ENCODE measurements at regions not wholly inside any gene's neighbourhood (a gene's known extent, or its start where the extent isn't known, plus 50 kb on each side); places are given as distances from the start of the nearest gene placed in this dataset.

- TF ChIP-seq ZNF37A (tag by site-specific recombination; IDR thresholded peaks at IDR 0.05) (no peak), HOXA7 (CRISPR knock-in tag; IDR thresholded peaks at IDR 0.05; ENCODE audit: borderline replicate concordance) (no peak)
Measured at GRCh38 chr5:120402606-120403005, 61.5 kb upstream of the PRR16 start (continued).

DNA sequence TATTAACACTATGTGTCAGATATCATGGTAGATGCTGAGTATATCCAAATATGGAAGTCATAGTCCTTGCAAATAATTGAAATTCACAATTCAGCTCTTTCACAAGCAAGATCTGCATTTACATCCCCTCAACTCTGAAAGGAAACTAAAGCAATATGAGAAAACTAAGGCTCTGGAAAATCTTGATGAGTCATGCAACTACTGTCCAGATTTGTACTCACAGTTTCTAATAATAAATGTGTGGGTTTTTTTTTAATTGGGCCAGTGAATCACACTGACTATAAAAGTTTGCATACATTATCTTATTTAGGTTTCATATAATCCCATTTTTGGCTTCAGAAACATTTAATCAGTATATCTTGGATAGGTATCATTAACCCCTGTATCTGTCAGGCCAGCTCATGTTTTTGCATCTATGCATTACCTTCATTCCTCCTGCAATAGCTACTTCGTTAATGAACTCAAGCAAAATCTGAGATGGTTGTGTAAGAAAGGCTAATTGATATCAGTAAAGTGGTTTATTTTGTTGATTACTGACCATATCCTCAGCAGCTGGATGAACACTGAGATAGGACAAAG lies 58.7 kb upstream of the PRR16 start:
- TF ChIP-seq IKZF3 (tag by site-specific recombination; IDR thresholded peaks at IDR 0.05) (no peak), ZNF2 (tag by site-specific recombination; IDR thresholded peaks at IDR 0.05) (no peak), ZNF174 (tag by site-specific recombination; IDR thresholded peaks at IDR 0.05) (no peak), YY1 (tag by site-specific recombination; IDR thresholded peaks at IDR 0.05) (no peak), ZNF837 (tag by site-specific recombination; IDR thresholded peaks at IDR 0.05) (no peak), ZFP69B (tag by site-specific recombination; IDR thresholded peaks at IDR 0.05) (no peak), ZNF768 (tag by site-specific recombination; IDR thresholded peaks at IDR 0.05) (no peak), ZNF530 (tag by site-specific recombination; IDR thresholded peaks at IDR 0.05; ENCODE audit: low read depth) (no peak)
- TF ChIP-seq, protein P1, sequence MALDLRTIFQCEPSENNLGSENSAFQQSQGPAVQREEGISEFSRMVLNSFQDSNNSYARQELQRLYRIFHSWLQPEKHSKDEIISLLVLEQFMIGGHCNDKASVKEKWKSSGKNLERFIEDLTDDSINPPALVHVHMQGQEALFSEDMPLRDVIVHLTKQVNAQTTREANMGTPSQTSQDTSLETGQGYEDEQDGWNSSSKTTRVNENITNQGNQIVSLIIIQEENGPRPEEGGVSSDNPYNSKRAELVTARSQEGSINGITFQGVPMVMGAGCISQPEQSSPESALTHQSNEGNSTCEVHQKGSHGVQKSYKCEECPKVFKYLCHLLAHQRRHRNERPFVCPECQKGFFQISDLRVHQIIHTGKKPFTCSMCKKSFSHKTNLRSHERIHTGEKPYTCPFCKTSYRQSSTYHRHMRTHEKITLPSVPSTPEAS (tag by site-specific recombination; IDR thresholded peaks at IDR 0.05), result no peak
- Histone ChIP-seq H3K9me3 (ENCODE audit: control insufficient read depth, insufficient read depth, low read depth, low read length) (no peaks in the 10 kb centered on the region), H3K27ac (ENCODE audit: extremely low read depth, low read depth, low read length) (no peak overlapping the region), H3K36me3 (ENCODE audit: control insufficient read depth in 2 of 2, insufficient read depth in 1 of 2, low read length in 2 of 2) (no peaks in the 10 kb centered on the region), H3K4me3 (ENCODE audit: low read depth, low read length) (no peak overlapping the region), H3K4me1 (ENCODE audit: control insufficient read depth, insufficient read depth, low read length) (no peaks in the 10 kb centered on the region)
- POLR2A ChIA-PET, result no interaction called here
- CTCF ChIA-PET, result interaction anchor here (0.6 to 0.8 kb wide), 2 partner anchors 10 to 135 kb away, joined by 3 read pairs; no protein-coding TSS in a partner anchor

- Histone ChIP-seq H3K36me3 (ENCODE audit: control insufficient read depth in 2 of 2, insufficient read depth in 1 of 2, low read length in 2 of 2) (no peaks in the 10 kb centered on the region), H3K4me1 (ENCODE audit: control insufficient read depth, insufficient read depth, low read length) (no peaks in the 10 kb centered on the region), H3K4me3 (ENCODE audit: low read depth, low read length) (no peak overlapping the region), H3K9me3 (ENCODE audit: control insufficient read depth, insufficient read depth, low read depth, low read length) (no peaks in the 10 kb centered on the region), H3K27ac (ENCODE audit: extremely low read depth, low read depth, low read length) (no peak overlapping the region)
- no peak for TF ChIP-seq ZIC2 (tag by site-specific recombination; IDR thresholded peaks at IDR 0.05)
- TF ChIP-seq SCRT1 (tag by site-specific recombination; IDR thresholded peaks at IDR 0.05; ENCODE audit: borderline replicate concordance), result no peak
- no peak for TF ChIP-seq ZNF664 (tag by site-specific recombination; IDR thresholded peaks at IDR 0.05)
- no peak for TF ChIP-seq ZNF155 (tag by site-specific recombination; IDR thresholded peaks at IDR 0.05)
- TF ChIP-seq ZNF514 (tag by site-specific recombination; IDR thresholded peaks at IDR 0.05), result no peak
- TF ChIP-seq ZNF132 (tag by site-specific recombination; IDR thresholded peaks at IDR 0.05; ENCODE audit: borderline replicate concordance), result no peak
- TF ChIP-seq ZBTB21 (tag by site-specific recombination; IDR thresholded peaks at IDR 0.05), result no peak
- no peak for TF ChIP-seq GLIS1 (tag by site-specific recombination; IDR thresholded peaks at IDR 0.05)
- no peak for TF ChIP-seq BCL11A (tag by site-specific recombination; IDR thresholded peaks at IDR 0.05; ENCODE audit: low read depth)
- ChIA-PET CTCF (interaction anchor here (0.6 to 0.8 kb wide), 2 partner anchors 9 to 136 kb away, joined by 3 read pairs; no protein-coding TSS in a partner anchor), POLR2A (no interaction called here)
Measured at GRCh38 chr5:120405923-120406322, 58.2 kb upstream of the PRR16 start.

GRCh38 chr5:120413686-120414085 lies 50.4 kb upstream of the PRR16 start:
- H3K9me3 ChIP-seq (ENCODE audit: control insufficient read depth, insufficient read depth, low read depth, low read length), result no peaks in the 10 kb centered on the region
- H3K27ac ChIP-seq (ENCODE audit: extremely low read depth, low read depth, low read length), result no peak overlapping the region
- POLR2A ChIA-PET, result no interaction called here
- no peaks in the 10 kb centered on the region for H3K4me1 ChIP-seq (ENCODE audit: control insufficient read depth, insufficient read depth, low read length)
- no peaks in the 10 kb centered on the region for H3K36me3 ChIP-seq (ENCODE audit: control insufficient read depth in 2 of 2, insufficient read depth in 1 of 2, low read length in 2 of 2)
- CTCF ChIA-PET, result no interaction called here
- no peak overlapping the region for H3K4me3 ChIP-seq (ENCODE audit: low read depth, low read length)
- TF ChIP-seq ZNF404 (tag by site-specific recombination; IDR thresholded peaks at IDR 0.05), result no peak
- TF ChIP-seq ZNF155 (tag by site-specific recombination; IDR thresholded peaks at IDR 0.05), result no peak
- TF ChIP-seq ZNF37A (tag by site-specific recombination; IDR thresholded peaks at IDR 0.05), result no peak
- TF ChIP-seq ZFP3 (tag by site-specific recombination; IDR thresholded peaks at IDR 0.05; ENCODE audit: low read depth), result no peak
- TF ChIP-seq ZNF776 (tag by site-specific recombination; IDR thresholded peaks at IDR 0.05; ENCODE audit: borderline replicate concordance), result no peak
- no peak for TF ChIP-seq ZNF664 (tag by site-specific recombination; IDR thresholded peaks at IDR 0.05)
- TF ChIP-seq ZFP37 (tag by site-specific recombination; IDR thresholded peaks at IDR 0.05), result no peak
- no peak for TF ChIP-seq ZNF146 (tag by site-specific recombination; IDR thresholded peaks at IDR 0.05)
- TF ChIP-seq ZNF555 (tag by site-specific recombination; conservative IDR thresholded peaks at IDR 0.05), result no peak
- no peak for TF ChIP-seq ZNF621 (tag by site-specific recombination; IDR thresholded peaks at IDR 0.05)
- TF ChIP-seq SCRT2 (tag by site-specific recombination; IDR thresholded peaks at IDR 0.05), result no peak
- TF ChIP-seq ZNF791 (tag by site-specific recombination; IDR thresholded peaks at IDR 0.05), result no peak
- TF ChIP-seq SP7 (tag by site-specific recombination; IDR thresholded peaks at IDR 0.05), result no peak
- no peak for TF ChIP-seq HOXC10 (CRISPR knock-in tag; IDR thresholded peaks at IDR 0.05)
- TF ChIP-seq ZNF366 (tag by site-specific recombination; conservative IDR thresholded peaks at IDR 0.05), result no peak
- no peak for TF ChIP-seq ZBTB48 (tag by site-specific recombination; IDR thresholded peaks at IDR 0.05)
- no peak for TF ChIP-seq ZNF133 (tag by site-specific recombination; IDR thresholded peaks at IDR 0.05)

All from HEK293 (cell line).